ENCODE measurements at regions not wholly inside any gene's neighbourhood (a gene's known extent, or its start where the extent isn't known, plus 50 kb on each side); places are given as distances from the start of the nearest gene placed in this dataset.

- no peak for DNase-seq (ENCODE audit: low read depth, low spot score)
These were observed 112.4 kb upstream of the STT3B start for GRCh38 chr3:31420311-31420710.

DNA sequence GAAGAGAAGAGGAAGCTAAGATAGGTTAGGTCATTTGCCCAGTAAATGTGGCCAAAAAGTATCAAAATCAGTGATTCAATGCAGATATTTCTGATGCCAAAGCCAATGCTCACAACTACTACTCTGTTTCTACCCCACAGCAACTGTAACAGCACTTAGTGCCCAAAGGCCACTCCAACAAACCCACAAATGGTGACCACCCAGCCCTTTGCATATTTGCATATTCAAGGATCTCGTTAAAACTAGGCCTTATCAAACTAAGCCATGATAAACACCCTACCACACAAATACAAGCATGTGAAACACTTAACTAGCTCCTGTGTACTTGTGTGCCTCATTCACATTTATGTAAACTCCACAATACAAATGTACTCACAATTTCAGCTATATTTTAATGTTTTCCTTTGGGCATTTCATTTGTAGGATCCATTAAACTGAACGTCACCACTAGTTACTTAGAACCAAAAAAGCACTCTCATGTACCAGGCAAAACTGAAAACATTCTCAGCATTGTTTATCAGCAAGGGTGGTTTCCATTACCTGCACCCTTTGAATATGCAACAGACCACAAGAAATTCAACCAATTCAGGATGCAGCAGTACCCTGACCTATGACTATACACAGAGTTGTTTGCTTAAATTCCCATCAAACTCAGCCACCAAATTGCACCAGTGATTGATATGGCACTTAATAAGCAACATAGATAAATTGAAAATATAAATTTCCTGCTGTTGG is 111.2 kb upstream of the STT3B start:
- DNase-seq (ENCODE audit: low read depth, low spot score), result no peak

DNA sequence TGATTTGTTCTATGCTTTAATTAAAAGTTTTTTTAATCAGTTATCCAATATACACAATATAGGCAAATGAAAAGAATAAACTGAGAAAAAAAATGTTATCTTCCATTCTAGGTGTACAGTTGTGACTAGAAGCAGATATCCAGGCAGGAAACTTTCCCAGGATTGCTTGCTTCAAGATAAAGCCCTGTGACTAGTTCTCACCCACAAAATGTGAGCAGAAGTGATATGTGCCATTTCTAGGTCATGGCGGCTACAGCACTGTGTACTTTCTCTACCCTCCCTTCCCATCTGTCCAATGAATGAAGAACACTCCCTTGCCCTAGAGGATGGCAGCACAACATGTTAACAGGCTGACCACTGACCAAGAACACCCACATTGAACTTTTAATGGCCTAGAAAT is 110.5 kb upstream of the STT3B start:
- no peak for DNase-seq (ENCODE audit: low read depth, low spot score)

DNA sequence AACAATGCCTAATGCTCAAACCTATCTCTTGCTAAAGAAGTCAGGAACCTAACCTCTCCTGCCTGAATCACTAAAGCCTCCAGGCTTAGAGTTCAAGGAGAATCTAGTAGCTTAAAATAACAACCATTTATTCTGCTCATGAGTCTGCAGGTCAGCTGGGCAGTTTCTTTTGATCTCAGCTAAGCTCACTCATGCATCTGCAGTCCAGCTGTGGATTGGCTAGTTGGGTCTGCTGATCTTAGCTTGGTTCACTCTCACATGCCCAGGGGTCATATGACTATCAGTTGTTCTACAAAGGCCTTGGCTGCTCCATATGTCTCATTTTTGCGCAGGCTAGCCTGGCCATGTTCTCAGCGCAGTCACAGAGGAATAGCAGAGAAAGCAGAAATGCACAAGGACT is 109.2 kb upstream of the STT3B start:
- peak; percentile 12 for DNase-seq (ENCODE audit: low read depth, low spot score)

DNA sequence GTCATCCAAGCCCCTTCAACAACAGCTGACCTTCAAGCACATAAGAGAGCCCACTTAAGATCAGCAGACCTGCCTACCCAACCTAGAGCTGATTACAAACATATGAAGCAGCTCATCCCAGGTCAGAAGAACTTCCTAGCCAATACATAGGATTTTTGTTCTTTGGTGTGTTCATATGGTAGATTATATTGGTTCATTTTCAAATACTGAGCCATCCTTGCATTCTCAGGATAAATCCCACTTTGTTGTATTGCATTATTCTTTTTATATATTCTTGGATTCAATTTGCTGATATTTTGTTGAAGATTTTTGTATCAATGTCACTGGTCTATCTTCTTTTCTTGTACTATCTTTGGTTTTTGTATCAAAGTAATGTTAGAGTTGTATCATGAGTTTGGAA is 107.3 kb upstream of the STT3B start:
- no peak for DNase-seq (ENCODE audit: low read depth, low spot score)

- DNase-seq (ENCODE audit: low read depth, low spot score), result no peak
These were observed 105.1 kb upstream of the STT3B start for GRCh38 chr3:31427623-31428022.

- no peak for DNase-seq (ENCODE audit: low read depth, low spot score)
These were observed 101.4 kb upstream of the STT3B start for GRCh38 chr3:31431321-31431720.

GRCh38 chr3:31432897-31433678 is 99.6 kb upstream of the STT3B start:
- DNase-seq (ENCODE audit: low read depth, low spot score), result no peak

GRCh38 chr3:31433679-31433992 is 99.1 kb upstream of the STT3B start:
- no peak for DNase-seq (ENCODE audit: low read depth, low spot score)

GRCh38 chr3:31434819-31435218 is 97.9 kb upstream of the STT3B start:
- no peak for DNase-seq (ENCODE audit: low read depth, low spot score)

DNA sequence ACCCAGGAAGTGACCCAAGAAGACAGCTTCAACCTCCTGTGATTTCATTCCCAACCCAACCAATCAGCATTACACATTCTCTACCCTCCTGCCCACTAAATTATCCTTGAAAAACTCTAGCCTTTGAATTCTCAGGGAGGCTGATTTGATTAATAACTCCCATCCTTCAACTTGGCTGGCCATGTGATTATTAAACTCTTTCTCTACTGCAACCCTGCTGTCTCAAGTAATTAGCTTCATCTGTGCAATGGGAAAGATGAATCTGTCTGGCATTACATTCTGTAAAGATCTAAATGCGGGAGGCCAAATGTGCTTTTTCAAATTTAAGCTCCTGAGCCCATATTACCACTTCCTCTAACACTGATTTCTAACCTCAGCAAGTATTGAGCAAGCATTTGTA is 95.9 kb upstream of the STT3B start:
- no peak for DNase-seq (ENCODE audit: low read depth, low spot score)

DNA sequence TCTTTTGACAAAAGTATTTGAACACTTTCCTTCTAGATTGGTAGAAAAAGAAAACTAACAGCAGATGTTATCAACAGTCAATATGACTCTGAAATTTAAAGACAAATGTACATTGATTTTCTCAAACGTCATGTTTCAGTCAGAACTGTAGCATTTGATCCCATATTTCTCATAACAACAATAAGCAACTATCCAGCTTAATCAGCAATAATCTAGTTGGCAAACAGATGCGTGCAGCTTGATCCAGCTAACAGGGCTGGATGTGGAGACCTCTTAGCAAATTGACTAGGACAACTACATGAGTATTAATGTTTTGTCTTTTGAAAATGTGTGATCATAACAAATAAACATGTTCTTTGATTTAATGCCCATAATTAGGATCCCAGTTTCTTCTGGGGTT is 94.0 kb upstream of the STT3B start:
- no peak for DNase-seq (ENCODE audit: low read depth, low spot score)

- no peak for DNase-seq (ENCODE audit: low read depth, low spot score)
These were observed 92.6 kb upstream of the STT3B start for GRCh38 chr3:31439890-31440750.

DNA sequence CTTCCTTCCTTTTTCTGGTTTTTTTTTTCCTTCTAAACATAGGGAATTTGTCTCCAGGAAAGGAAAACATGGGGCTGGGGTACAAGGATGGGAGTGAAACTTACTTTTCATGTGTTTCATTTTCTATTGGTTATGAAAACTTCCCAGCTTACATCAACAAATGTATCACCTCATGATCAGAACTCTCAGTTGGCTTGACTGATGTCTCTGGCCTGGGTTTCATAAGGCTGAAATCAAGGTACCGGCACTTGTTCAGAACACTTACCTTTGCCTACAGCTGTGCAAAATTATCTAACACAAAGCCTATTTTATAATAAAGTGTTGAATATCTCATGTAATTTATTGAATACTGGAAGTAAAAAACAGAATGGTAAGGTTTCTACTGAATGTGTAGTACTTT is 91.8 kb upstream of the STT3B start:
- DNase-seq (ENCODE audit: low read depth, low spot score), result no peak

GRCh38 chr3:31442755-31443154 is 90.0 kb upstream of the STT3B start:
- DNase-seq (ENCODE audit: low read depth, low spot score), result no peak

DNA sequence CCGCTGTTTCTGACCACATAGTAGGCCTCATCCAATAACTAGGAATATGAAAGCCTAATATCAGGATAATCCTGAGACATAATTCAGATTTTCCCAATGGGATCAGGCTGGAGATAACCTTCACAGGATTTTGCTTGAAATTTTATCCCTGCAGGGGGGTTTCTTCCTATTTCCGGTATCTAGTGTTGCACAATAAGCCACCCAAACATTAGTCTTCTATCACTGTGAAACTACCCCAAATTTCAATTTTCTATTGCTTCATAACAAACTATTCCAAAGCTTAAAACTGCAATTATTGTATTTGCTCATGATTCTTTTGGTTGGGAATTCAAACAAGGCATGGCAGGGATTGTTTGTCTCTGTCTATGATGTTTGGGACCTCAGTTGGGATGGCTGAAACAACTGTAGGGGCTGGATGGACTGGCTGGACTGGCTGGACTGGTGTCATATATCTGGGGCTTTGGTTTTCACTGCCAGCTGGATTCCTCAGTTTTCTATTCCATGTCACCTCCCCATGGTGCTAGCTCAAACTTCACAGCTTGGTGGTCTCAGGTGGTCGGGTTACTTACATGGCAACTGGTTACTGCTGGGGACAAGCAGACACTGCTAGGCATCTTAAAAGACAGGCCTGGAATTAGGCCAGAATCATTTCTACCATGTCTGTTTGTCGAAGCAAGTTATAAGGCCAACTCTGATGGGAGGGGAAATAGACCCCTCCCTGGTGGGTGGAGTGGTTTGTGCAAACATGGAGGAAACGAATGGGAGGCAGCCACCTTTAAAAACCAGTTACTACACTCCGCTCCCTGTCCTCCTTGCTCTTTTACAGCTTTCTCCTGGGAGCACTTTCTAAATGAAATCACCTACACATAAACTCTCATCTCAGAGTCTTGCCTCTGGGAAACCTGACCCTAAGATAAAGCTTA is 88.2 kb upstream of the STT3B start:
- DNase-seq (ENCODE audit: low read depth, low spot score), result no peak

DNA sequence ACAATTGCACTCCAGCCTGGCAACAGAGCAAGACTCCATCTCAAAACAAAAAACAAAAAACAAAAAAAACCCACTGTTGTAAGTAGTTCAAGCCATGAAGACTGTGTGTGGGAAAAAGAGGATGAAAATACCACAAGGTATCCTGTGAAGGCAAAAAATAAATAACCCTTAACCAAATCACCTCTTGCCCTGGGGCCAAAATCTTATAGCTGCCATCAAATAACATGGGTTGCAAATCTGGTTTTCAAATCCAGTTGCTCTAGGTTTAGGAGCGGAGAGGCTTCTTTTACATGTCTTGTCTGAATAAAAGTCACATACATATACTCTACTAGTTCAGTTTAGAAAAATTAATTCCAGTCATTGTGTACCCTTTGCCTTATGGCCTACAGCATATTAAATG is 87.0 kb upstream of the STT3B start:
- DNase-seq (ENCODE audit: low read depth, low spot score), result no peak

- DNase-seq (ENCODE audit: low read depth, low spot score), result no peak
These were observed 84.5 kb upstream of the STT3B start for GRCh38 chr3:31448035-31448881.

GRCh38 chr3:31448882-31449243 is 83.9 kb upstream of the STT3B start:
- no peak for DNase-seq (ENCODE audit: low read depth, low spot score)

- no peak for DNase-seq (ENCODE audit: low read depth, low spot score)
These were observed 83.4 kb upstream of the STT3B start for GRCh38 chr3:31449318-31449717.

DNA sequence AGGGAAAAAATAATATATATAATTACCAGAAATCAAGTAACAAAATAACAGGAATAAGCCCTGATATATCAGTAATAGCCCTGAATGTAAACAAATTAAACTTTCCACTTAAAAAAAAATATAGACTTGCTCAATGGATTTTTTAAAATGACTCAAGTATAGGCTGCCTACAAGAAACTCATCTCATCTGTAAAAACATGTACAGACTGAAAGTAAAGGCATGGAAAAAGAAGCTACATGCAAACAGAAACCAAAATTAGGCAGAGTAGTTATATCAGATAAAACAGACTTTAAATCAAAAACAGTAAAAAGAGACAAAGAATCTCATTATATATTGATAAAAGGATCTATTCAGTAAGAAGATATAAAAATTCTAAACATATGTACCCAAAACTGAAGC is 82.4 kb upstream of the STT3B start:
- no peak for DNase-seq (ENCODE audit: low read depth, low spot score)
